ENCODE measurements at regions not wholly inside any gene's neighbourhood (a gene's known extent, or its start where the extent isn't known, plus 50 kb on each side); places are given as distances from the start of the nearest gene placed in this dataset.
A peak's percentile ranks its signal among the peaks of the same experiment; 100 is the strongest.

- H3K9me3 ChIP-seq (replicated peaks; ENCODE audit: control insufficient read depth, low read depth, low read length) = no peaks in the 10 kb centered on the region
- no peaks in the 10 kb centered on the region for H3K4me1 ChIP-seq (ENCODE audit: control insufficient read depth, insufficient read depth, low read length)
- H3K4me3 ChIP-seq (ENCODE audit: low read length) = no peak overlapping the region
- H3K36me3 ChIP-seq (ENCODE audit: control insufficient read depth, insufficient read depth, low read length) = no peaks in the 10 kb centered on the region
- DNase-seq = no peak
- no peaks in the 10 kb centered on the region for H3K27me3 ChIP-seq (ENCODE audit: control insufficient read depth, insufficient read depth, low read length)
- WGBS (ENCODE audit: insufficient coverage) = 82% methylated on average over 2 of the region's 3 CpGs
- H3K27ac ChIP-seq (ENCODE audit: low read length) = no peak overlapping the region
These were observed 231.5 kb upstream of the ZFHX3 start for GRCh38 chr16:73279451-73279850.

- no peaks in the 10 kb centered on the region for H3K27me3 ChIP-seq (ENCODE audit: control insufficient read depth, insufficient read depth, low read length)
- H3K9me3 ChIP-seq (replicated peaks; ENCODE audit: control insufficient read depth, low read depth, low read length) = no peaks in the 10 kb centered on the region
- H3K4me1 ChIP-seq (ENCODE audit: control insufficient read depth, insufficient read depth, low read length) = no peaks in the 10 kb centered on the region
- no peaks in the 10 kb centered on the region for H3K36me3 ChIP-seq (ENCODE audit: control insufficient read depth, insufficient read depth, low read length)
- no peak overlapping the region for H3K27ac ChIP-seq (ENCODE audit: low read length)
- WGBS (ENCODE audit: insufficient coverage) = 63% methylated on average over 2 of the region's 5 CpGs
- no peak for DNase-seq
- H3K4me3 ChIP-seq (ENCODE audit: low read length) = no peak overlapping the region
These were observed 229.1 kb upstream of the ZFHX3 start for GRCh38 chr16:73277071-73277470.

GRCh38 chr16:73275448-73275847, 227.5 kb upstream of the ZFHX3 start:
- Histone ChIP-seq H3K9me3 (replicated peaks; ENCODE audit: control insufficient read depth, low read depth, low read length) (no peaks in the 10 kb centered on the region), H3K27ac (ENCODE audit: low read length) (no peak overlapping the region), H3K27me3 (ENCODE audit: control insufficient read depth, insufficient read depth, low read length) (peaks cover 4% of the 10 kb centered on the region), H3K4me3 (ENCODE audit: low read length) (no peak overlapping the region), H3K36me3 (ENCODE audit: control insufficient read depth, insufficient read depth, low read length) (no peaks in the 10 kb centered on the region), H3K4me1 (ENCODE audit: control insufficient read depth, insufficient read depth, low read length) (no peaks in the 10 kb centered on the region)
- no CpG with 5 or more reads among the region's 2 CpGs for WGBS (ENCODE audit: insufficient coverage)
- DNase-seq = no peak

GRCh38 chr16:73275024-73275423, 227.1 kb upstream of the ZFHX3 start:
- Histone ChIP-seq H3K27me3 (ENCODE audit: control insufficient read depth, insufficient read depth, low read length) (peaks cover 4% of the 10 kb centered on the region), H3K27ac (ENCODE audit: low read length) (no peak overlapping the region), H3K9me3 (replicated peaks; ENCODE audit: control insufficient read depth, low read depth, low read length) (no peaks in the 10 kb centered on the region), H3K4me1 (ENCODE audit: control insufficient read depth, insufficient read depth, low read length) (no peaks in the 10 kb centered on the region), H3K4me3 (ENCODE audit: low read length) (no peak overlapping the region), H3K36me3 (ENCODE audit: control insufficient read depth, insufficient read depth, low read length) (no peaks in the 10 kb centered on the region)
- no peak for DNase-seq
- WGBS (ENCODE audit: insufficient coverage) = no CpG with 5 or more reads among the region's 5 CpGs

GRCh38 chr16:73274140-73274539, 226.2 kb upstream of the ZFHX3 start:
- Histone ChIP-seq H3K4me1 (ENCODE audit: control insufficient read depth, insufficient read depth, low read length) (no peaks in the 10 kb centered on the region), H3K27ac (ENCODE audit: low read length) (no peak overlapping the region), H3K36me3 (ENCODE audit: control insufficient read depth, insufficient read depth, low read length) (no peaks in the 10 kb centered on the region), H3K9me3 (replicated peaks; ENCODE audit: control insufficient read depth, low read depth, low read length) (no peaks in the 10 kb centered on the region), H3K27me3 (ENCODE audit: control insufficient read depth, insufficient read depth, low read length) (peaks cover 4% of the 10 kb centered on the region), H3K4me3 (ENCODE audit: low read length) (no peak overlapping the region)
- WGBS (ENCODE audit: insufficient coverage) = 100% methylated on average over 1 of the region's 1 CpG
- no peak for DNase-seq

GRCh38 chr16:73268366-73268993, 220.6 kb upstream of the ZFHX3 start:
- no peak overlapping the region for H3K27ac ChIP-seq (ENCODE audit: low read length)
- WGBS (ENCODE audit: insufficient coverage) = 79% methylated on average over 14 of the region's 14 CpGs
- H3K4me3 ChIP-seq (ENCODE audit: low read length) = no peak overlapping the region
- no peaks in the 10 kb centered on the region for H3K36me3 ChIP-seq (ENCODE audit: control insufficient read depth, insufficient read depth, low read length)
- peaks cover 4% of the 10 kb centered on the region for H3K27me3 ChIP-seq (ENCODE audit: control insufficient read depth, insufficient read depth, low read length)
- H3K4me1 ChIP-seq (ENCODE audit: control insufficient read depth, insufficient read depth, low read length) = peaks cover 6% of the 10 kb centered on the region
- no peaks in the 10 kb centered on the region for H3K9me3 ChIP-seq (replicated peaks; ENCODE audit: control insufficient read depth, low read depth, low read length)
- DNase-seq = peak; percentile 55

GRCh38 chr16:73265935-73266334, 218.0 kb upstream of the ZFHX3 start:
- Histone ChIP-seq H3K27me3 (ENCODE audit: control insufficient read depth, insufficient read depth, low read length) (no peaks in the 10 kb centered on the region), H3K4me3 (ENCODE audit: low read length) (no peak overlapping the region), H3K27ac (ENCODE audit: low read length) (no peak overlapping the region), H3K9me3 (replicated peaks; ENCODE audit: control insufficient read depth, low read depth, low read length) (peaks cover 3% of the 10 kb centered on the region), H3K4me1 (ENCODE audit: control insufficient read depth, insufficient read depth, low read length) (peaks cover 6% of the 10 kb centered on the region), H3K36me3 (ENCODE audit: control insufficient read depth, insufficient read depth, low read length) (no peaks in the 10 kb centered on the region)
- no peak for DNase-seq
- WGBS (ENCODE audit: insufficient coverage) = no CpG with 5 or more reads among the region's 5 CpGs

GRCh38 chr16:73265124-73265837, 217.4 kb upstream of the ZFHX3 start:
- WGBS (ENCODE audit: insufficient coverage) = 84% methylated on average over 5 of the region's 10 CpGs
- H3K27me3 ChIP-seq (ENCODE audit: control insufficient read depth, insufficient read depth, low read length) = no peaks in the 10 kb centered on the region
- no peak for DNase-seq
- H3K4me1 ChIP-seq (ENCODE audit: control insufficient read depth, insufficient read depth, low read length) = peaks cover 6% of the 10 kb centered on the region
- no peak overlapping the region for H3K4me3 ChIP-seq (ENCODE audit: low read length)
- H3K9me3 ChIP-seq (replicated peaks; ENCODE audit: control insufficient read depth, low read depth, low read length) = peaks cover 3% of the 10 kb centered on the region
- no peak overlapping the region for H3K27ac ChIP-seq (ENCODE audit: low read length)
- no peaks in the 10 kb centered on the region for H3K36me3 ChIP-seq (ENCODE audit: control insufficient read depth, insufficient read depth, low read length)

- no CpG with 5 or more reads among the region's 2 CpGs for WGBS (ENCODE audit: insufficient coverage)
- DNase-seq = no peak
- H3K27ac ChIP-seq (ENCODE audit: low read length) = no peak overlapping the region
- no peaks in the 10 kb centered on the region for H3K36me3 ChIP-seq (ENCODE audit: control insufficient read depth, insufficient read depth, low read length)
- no peak overlapping the region for H3K4me3 ChIP-seq (ENCODE audit: low read length)
- no peaks in the 10 kb centered on the region for H3K27me3 ChIP-seq (ENCODE audit: control insufficient read depth, insufficient read depth, low read length)
- H3K9me3 ChIP-seq (replicated peaks; ENCODE audit: control insufficient read depth, low read depth, low read length) = peaks cover 3% of the 10 kb centered on the region
- no peaks in the 10 kb centered on the region for H3K4me1 ChIP-seq (ENCODE audit: control insufficient read depth, insufficient read depth, low read length)
These were observed 215.0 kb upstream of the ZFHX3 start for GRCh38 chr16:73262931-73263330.

GRCh38 chr16:73255031-73255430, 207.1 kb upstream of the ZFHX3 start:
- no peak for DNase-seq
- 60% methylated on average over 1 of the region's 3 CpGs for WGBS (ENCODE audit: insufficient coverage)
- Histone ChIP-seq H3K27me3 (ENCODE audit: control insufficient read depth, insufficient read depth, low read length) (no peaks in the 10 kb centered on the region), H3K4me1 (ENCODE audit: control insufficient read depth, insufficient read depth, low read length) (no peaks in the 10 kb centered on the region), H3K27ac (ENCODE audit: low read length) (no peak overlapping the region), H3K4me3 (ENCODE audit: low read length) (no peak overlapping the region), H3K36me3 (ENCODE audit: control insufficient read depth, insufficient read depth, low read length) (no peaks in the 10 kb centered on the region), H3K9me3 (replicated peaks; ENCODE audit: control insufficient read depth, low read depth, low read length) (no peaks in the 10 kb centered on the region)
